ENCODE measurements at regions not wholly inside any gene's neighbourhood (a gene's known extent, or its start where the extent isn't known, plus 50 kb on each side); places are given as distances from the start of the nearest gene placed in this dataset.

DNA sequence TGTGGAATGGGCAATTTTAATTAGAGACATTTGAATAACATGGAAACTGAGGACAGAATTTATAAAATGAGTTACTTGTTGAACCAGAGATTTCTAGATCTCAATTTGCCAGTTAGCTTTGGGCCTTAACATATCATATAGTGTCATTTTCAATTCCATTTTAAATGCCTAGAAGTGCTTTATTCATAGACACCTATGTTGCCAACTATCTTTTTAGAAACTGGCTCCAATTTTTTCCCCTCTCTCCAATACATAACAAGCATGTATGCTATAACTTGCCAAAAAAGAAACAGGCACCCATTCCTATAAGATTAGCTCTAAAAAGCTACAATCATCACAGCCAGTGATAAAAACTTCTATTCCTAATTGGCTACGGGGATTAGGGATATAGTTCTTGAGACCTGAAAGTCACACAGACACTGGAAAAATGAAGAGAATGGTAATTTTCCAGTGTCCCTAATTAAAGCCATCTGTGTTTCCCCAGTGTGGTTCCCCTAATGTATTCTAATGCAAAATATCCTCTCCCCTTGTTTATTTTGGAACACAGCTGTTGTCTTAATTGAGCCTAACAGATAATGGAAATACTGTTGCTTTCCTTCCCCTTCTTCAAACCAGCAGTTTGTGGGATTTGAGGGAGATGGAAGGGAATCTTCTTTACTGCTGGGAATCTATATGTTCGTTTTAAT is 205.5 kb upstream of the FSHR start:
- TF ChIP-seq, protein P1, sequence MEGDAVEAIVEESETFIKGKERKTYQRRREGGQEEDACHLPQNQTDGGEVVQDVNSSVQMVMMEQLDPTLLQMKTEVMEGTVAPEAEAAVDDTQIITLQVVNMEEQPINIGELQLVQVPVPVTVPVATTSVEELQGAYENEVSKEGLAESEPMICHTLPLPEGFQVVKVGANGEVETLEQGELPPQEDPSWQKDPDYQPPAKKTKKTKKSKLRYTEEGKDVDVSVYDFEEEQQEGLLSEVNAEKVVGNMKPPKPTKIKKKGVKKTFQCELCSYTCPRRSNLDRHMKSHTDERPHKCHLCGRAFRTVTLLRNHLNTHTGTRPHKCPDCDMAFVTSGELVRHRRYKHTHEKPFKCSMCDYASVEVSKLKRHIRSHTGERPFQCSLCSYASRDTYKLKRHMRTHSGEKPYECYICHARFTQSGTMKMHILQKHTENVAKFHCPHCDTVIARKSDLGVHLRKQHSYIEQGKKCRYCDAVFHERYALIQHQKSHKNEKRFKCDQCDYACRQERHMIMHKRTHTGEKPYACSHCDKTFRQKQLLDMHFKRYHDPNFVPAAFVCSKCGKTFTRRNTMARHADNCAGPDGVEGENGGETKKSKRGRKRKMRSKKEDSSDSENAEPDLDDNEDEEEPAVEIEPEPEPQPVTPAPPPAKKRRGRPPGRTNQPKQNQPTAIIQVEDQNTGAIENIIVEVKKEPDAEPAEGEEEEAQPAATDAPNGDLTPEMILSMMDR (IDR thresholded peaks at IDR 0.05; ENCODE audit: insufficient read depth, low read length) = no peak
- TF ChIP-seq POLR2AphosphoS5 (IDR thresholded peaks at IDR 0.05; ENCODE audit: low read depth) = no peak
- TF ChIP-seq, protein P2, sequence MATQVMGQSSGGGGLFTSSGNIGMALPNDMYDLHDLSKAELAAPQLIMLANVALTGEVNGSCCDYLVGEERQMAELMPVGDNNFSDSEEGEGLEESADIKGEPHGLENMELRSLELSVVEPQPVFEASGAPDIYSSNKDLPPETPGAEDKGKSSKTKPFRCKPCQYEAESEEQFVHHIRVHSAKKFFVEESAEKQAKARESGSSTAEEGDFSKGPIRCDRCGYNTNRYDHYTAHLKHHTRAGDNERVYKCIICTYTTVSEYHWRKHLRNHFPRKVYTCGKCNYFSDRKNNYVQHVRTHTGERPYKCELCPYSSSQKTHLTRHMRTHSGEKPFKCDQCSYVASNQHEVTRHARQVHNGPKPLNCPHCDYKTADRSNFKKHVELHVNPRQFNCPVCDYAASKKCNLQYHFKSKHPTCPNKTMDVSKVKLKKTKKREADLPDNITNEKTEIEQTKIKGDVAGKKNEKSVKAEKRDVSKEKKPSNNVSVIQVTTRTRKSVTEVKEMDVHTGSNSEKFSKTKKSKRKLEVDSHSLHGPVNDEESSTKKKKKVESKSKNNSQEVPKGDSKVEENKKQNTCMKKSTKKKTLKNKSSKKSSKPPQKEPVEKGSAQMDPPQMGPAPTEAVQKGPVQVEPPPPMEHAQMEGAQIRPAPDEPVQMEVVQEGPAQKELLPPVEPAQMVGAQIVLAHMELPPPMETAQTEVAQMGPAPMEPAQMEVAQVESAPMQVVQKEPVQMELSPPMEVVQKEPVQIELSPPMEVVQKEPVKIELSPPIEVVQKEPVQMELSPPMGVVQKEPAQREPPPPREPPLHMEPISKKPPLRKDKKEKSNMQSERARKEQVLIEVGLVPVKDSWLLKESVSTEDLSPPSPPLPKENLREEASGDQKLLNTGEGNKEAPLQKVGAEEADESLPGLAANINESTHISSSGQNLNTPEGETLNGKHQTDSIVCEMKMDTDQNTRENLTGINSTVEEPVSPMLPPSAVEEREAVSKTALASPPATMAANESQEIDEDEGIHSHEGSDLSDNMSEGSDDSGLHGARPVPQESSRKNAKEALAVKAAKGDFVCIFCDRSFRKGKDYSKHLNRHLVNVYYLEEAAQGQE (IDR thresholded peaks at IDR 0.05; ENCODE audit: insufficient replicate concordance, low read depth) = no peak
